Subcutaneous abdominal adipose tissue (tissue), 5 donors: ENCODE measurements at regions not wholly inside any gene's neighbourhood (a gene's known extent, or its start where the extent isn't known, plus 50 kb on each side); places are given as distances from the start of the nearest gene placed in this dataset.

Experiments used
- H3K27ac ChIP-seq: one replicate; pipeline ENCODE4 v1.7.0; 2013; ENCODE audit warnings: low read depth, mild to moderate bottlenecking, inconsistent platforms, low read length, moderate library complexity
- H3K27me3 ChIP-seq, 5 donors: one replicate each; pipeline ENCODE4 v1.7.0; 2013; ENCODE audit warnings: low read length in 5 of 5, inconsistent platforms in 1 of 5; ENCODE audit not compliant: control insufficient read depth in 5 of 5, insufficient read depth in 4 of 5
- H3K36me3 ChIP-seq, 5 donors: one replicate each; pipeline ENCODE4 v1.7.0; 2013; ENCODE audit warnings: low read length in 5 of 5; ENCODE audit not compliant: control insufficient read depth in 5 of 5, insufficient read depth in 5 of 5
- H3K4me1 ChIP-seq, 5 donors: one replicate each; pipeline ENCODE4 v1.7.0; 2013; ENCODE audit warnings: low read length in 5 of 5, mild to moderate bottlenecking in 3 of 5, moderate library complexity in 1 of 5; ENCODE audit not compliant: control insufficient read depth in 5 of 5, insufficient read depth in 5 of 5
- H3K4me3 ChIP-seq, 5 donors: one replicate each; pipeline ENCODE4 v1.7.0; 2013; ENCODE audit warnings: low read length in 5 of 5, low read depth in 1 of 5
- H3K9ac ChIP-seq, 5 donors: one replicate each; pipeline ENCODE4 v1.7.0; 2013; ENCODE audit warnings: low read length in 5 of 5, mild to moderate bottlenecking in 4 of 5, moderate library complexity in 3 of 5
- H3K9me3 ChIP-seq, 5 donors: one replicate each; pipeline ENCODE4 v1.7.0; 2013; ENCODE audit warnings: low read length in 5 of 5; ENCODE audit not compliant: control insufficient read depth in 5 of 5
- donor health status: healthy.
- donor health status: healthy.
- donor health status: healthy.
- donor health status: healthy.
- donor health status: healthy.

DNA sequence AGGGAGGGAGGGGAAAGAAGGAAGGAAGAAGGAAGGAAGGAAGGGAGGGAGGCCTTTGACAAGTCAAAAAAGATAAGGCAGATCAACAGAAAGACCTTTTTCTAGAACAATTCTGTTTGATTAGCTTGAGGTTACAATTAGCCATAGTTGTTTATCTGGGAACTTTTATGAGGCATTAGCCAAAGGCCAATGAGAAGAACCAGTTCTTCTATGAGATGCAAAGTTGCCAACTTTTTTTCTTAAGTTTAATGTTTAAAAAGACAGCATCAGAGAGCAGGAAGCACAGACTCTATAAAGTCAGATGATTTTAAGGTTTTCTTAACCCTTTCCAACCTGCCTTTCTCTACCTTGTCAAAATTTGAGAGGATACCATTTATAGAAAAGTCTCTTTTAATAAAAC is 301.3 kb upstream of the NR2F2 start:
- H3K4me1 ChIP-seq, result no peaks in the 10 kb centered on the region
- H3K36me3 ChIP-seq, result no peaks in the 10 kb centered on the region
- H3K4me3 ChIP-seq, result no peak overlapping the region
- H3K27ac ChIP-seq, result no peak overlapping the region
- H3K9ac ChIP-seq, result no peak overlapping the region
- no peaks in the 10 kb centered on the region for H3K9me3 ChIP-seq
- no peaks in the 10 kb centered on the region for H3K27me3 ChIP-seq

DNA sequence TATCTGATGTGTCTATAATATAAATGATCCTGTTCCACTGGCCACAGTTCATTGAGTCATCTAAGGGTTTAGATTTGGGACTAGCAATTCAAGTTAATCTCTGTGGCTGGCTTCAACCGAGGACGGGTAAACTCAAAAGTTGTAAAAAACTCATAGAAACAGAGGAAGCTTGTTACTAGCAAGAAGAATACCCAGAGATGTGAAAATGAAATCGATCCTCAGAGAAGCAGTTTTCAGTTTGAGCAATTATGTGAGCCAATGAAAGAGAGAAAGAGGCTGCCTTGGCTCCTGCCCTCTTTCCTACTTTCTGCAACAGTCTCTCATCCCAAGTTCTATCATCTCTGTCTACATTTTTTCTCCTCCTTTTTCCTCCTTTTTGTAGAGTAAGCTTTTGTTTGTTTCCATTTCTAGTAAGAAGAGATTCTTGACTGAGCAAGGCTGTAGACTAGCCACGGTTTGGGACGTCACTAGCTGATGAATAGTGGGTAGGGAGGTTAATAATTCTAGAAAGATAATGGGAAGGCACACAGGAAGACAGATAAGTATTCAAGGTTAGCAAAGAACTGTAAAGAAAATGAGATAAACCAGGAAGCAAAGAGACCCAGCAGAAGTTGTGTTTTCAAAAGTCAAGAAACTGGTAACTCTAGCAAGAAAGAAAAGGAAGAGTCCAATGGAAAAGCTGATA is 298.9 kb upstream of the NR2F2 start:
- Histone ChIP-seq H3K4me1 (no peaks in the 10 kb centered on the region), H3K27ac (no peak overlapping the region), H3K27me3 (peaks cover 0 to 1% (median 0%) of the 10 kb centered on the region in 5 donors), H3K9me3 (no peaks in the 10 kb centered on the region), H3K36me3 (no peaks in the 10 kb centered on the region), H3K9ac (no peak overlapping the region), H3K4me3 (no peak overlapping the region)

DNA sequence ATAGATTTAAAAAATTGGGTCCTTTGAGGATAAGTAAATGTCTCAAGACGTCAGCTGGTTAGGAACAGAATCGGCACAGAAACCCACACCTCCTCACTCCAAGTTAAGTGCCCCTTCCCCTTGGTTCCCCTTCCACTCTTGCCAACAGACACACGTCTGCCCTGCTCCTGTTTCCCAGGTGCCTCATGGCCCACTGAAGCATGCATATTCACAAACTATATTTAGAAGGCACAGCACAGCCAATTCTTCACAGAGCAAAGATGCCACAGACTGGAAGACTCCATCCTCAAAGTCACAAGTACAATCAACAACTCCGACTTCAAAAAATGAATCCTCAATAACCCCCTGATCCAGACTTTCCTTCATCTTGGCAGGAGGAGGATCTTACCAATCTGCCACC is 295.4 kb upstream of the NR2F2 start:
- H3K9me3 ChIP-seq, result no peaks in the 10 kb centered on the region
- H3K9ac ChIP-seq, result no peak overlapping the region
- H3K27me3 ChIP-seq, result peaks cover 0 to 4% (median 0%) of the 10 kb centered on the region in 5 donors
- H3K36me3 ChIP-seq, result no peaks in the 10 kb centered on the region
- H3K4me3 ChIP-seq, result no peak overlapping the region
- H3K4me1 ChIP-seq, result no peaks in the 10 kb centered on the region
- no peak overlapping the region for H3K27ac ChIP-seq

DNA sequence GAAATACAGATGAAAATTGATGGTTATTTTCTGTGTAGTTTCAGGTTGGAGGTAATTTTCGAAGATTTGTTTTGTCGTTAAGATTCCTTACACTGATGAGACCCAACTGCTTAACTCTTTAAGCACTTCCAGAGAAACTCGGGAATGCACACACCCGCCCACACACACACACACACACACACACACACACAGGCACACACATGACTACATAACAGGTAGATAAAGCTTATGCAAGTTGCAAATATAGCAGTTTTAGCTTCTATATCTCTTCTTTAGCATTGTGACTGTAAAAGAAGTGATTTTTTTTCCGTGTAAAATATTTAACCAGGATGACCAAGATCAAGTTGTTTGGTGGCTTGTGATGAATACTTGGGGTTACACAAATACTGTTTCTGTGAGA is 294.9 kb upstream of the NR2F2 start:
- Histone ChIP-seq H3K9ac (no peak overlapping the region), H3K9me3 (no peaks in the 10 kb centered on the region), H3K4me3 (no peak overlapping the region), H3K4me1 (no peaks in the 10 kb centered on the region), H3K27me3 (peaks cover 0 to 4% (median 0%) of the 10 kb centered on the region in 5 donors), H3K36me3 (no peaks in the 10 kb centered on the region), H3K27ac (no peak overlapping the region)

DNA sequence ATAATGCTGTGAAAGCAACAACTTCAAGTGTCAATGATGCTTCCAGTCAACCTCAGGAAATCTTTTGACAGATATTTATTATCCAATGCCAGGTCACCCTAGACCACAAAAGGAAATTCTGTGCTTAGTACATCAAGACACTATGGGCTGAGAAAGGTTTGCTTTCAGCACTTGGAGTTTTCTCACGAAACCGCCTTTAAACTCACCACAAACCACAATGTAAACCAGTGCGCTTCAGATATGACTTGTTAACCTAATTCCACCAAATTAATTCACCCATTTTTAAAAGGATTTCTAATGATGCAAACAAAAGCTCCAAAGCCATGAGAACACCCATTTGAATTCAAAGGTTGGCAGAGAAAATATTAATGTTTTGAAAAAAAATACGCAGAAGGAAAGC is 292.9 kb upstream of the NR2F2 start:
- Histone ChIP-seq H3K27ac (no peak overlapping the region), H3K36me3 (no peaks in the 10 kb centered on the region), H3K27me3 (peaks cover 0 to 4% (median 0%) of the 10 kb centered on the region in 5 donors), H3K9me3 (no peaks in the 10 kb centered on the region), H3K9ac (no peak overlapping the region), H3K4me1 (no peaks in the 10 kb centered on the region), H3K4me3 (no peak overlapping the region)

DNA sequence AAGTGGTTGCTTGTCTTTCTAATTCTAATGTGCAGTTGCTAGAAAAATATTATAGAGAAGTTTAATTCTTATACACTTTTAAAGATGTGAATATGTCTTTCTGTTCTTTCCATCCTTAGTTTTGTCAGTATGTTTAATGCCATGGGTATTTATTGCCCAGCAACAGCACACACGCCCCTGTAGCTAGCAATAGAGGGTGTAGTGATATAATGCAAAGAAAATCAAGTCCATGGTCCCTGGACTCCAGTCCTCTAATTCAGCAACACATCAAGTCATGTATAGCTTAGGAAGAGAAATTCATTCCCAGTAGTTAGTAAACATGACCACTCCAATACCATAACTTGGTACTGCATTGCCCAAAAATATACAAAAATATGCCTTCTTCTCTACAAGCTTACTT is 292.4 kb upstream of the NR2F2 start:
- H3K4me1 ChIP-seq, result no peaks in the 10 kb centered on the region
- H3K27me3 ChIP-seq, result peaks cover 0 to 4% (median 0%) of the 10 kb centered on the region in 5 donors
- no peak overlapping the region for H3K4me3 ChIP-seq

DNA sequence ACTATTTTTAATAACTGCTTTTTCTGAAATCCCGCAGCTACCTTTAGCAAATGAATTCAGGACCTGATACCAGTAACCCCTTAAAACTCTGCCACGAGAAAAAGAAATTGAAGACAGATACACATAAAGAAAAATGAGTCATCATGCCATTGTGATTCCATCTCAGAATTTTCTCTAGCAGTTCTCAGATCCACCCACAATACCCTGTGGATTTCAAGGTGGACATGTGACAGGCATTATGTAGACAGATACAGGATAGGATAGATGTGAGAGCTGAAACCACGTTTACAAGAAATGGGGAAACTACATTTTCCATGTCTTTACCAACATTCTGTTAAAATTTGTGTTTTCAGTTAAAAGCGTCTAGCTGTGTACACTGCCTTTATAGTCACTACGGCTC is 291.9 kb upstream of the NR2F2 start:
- H3K4me3 ChIP-seq, result no peak overlapping the region
- H3K27me3 ChIP-seq, result peaks cover 0 to 4% (median 0%) of the 10 kb centered on the region in 5 donors
- H3K9me3 ChIP-seq, result peaks cover 0 to under 1% (median 0%) of the 10 kb centered on the region in 5 donors
- no peak overlapping the region for H3K9ac ChIP-seq
- no peak overlapping the region for H3K27ac ChIP-seq
- H3K36me3 ChIP-seq, result no peaks in the 10 kb centered on the region
- H3K4me1 ChIP-seq, result no peaks in the 10 kb centered on the region

More for the DNA sequence above, 292.4 kb upstream of the NR2F2 start:
- Histone ChIP-seq H3K9ac (no peak overlapping the region), H3K27ac (no peak overlapping the region), H3K9me3 (no peaks in the 10 kb centered on the region), H3K36me3 (no peaks in the 10 kb centered on the region)

DNA sequence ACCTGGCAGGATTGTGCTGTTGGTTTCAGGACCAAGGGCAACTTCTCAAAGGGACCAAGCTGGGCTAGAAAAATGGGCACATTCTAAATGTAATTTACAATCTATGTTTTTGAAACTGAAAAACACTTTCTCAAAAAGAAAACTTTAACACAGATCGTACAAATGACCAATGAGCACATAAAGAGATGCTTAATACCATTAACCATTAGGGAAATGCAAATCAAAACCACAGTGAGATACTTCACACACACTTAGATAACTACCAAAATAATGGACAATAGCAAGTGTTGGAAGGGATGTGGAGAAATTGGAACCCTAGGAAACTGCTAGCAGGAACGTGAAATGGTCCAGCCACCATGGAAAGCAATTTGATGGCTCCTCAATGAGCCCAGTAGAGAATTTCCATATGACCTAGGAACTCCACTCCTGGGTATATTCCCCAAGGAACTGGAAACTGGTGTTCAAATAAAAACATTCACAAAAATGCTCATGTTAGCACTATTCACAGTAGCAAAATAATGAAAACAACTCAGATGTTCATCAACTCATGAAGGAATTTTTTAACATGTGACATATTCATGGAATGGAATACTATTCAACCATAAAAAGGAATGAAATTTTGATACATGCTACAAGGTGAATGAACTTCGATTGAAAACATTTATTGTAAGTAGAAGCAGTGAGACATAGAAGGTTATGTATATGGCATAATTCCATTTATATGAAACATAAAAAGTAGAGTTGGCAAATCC is 288.3 kb upstream of the NR2F2 start:
- no peak overlapping the region for H3K9ac ChIP-seq
- peaks cover 0 to 2% (median 0%) of the 10 kb centered on the region in 5 donors for H3K9me3 ChIP-seq

DNA sequence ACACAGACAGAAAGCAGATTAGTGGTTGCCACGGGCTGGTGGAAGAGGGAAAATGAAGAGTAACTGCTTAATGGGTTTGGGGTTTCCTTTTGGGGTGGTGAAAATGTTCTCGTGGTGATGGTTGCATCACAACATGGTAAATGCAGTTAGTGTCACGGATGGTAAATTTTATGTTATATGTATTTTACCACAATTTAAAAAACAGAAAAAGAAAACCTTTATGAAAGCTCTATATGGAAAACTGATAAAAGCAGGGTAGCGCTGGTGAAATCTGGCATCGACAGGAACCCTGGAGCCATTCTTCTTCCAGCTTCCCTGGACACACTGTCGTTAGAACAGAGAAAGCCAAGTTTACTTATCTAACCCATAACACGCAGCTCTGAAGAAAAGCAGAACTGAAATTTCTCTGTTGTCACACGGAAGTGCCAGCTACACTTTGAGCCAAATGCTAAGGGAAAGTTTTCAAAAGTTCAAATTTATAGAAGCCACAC is 287.7 kb upstream of the NR2F2 start:
- H3K9me3 ChIP-seq, result peaks cover 0 to 2% (median 0%) of the 10 kb centered on the region in 5 donors
- H3K27me3 ChIP-seq, result peaks cover 0 to 3% (median 0%) of the 10 kb centered on the region in 5 donors

More for the DNA sequence above, 288.3 kb upstream of the NR2F2 start:
- Histone ChIP-seq H3K27ac (no peak overlapping the region), H3K4me3 (no peak overlapping the region), H3K36me3 (no peaks in the 10 kb centered on the region), H3K27me3 (peaks cover 0 to 3% (median 0%) of the 10 kb centered on the region in 5 donors), H3K4me1 (peaks cover 0 to 3% (median under 1%) of the 10 kb centered on the region in 5 donors)

DNA sequence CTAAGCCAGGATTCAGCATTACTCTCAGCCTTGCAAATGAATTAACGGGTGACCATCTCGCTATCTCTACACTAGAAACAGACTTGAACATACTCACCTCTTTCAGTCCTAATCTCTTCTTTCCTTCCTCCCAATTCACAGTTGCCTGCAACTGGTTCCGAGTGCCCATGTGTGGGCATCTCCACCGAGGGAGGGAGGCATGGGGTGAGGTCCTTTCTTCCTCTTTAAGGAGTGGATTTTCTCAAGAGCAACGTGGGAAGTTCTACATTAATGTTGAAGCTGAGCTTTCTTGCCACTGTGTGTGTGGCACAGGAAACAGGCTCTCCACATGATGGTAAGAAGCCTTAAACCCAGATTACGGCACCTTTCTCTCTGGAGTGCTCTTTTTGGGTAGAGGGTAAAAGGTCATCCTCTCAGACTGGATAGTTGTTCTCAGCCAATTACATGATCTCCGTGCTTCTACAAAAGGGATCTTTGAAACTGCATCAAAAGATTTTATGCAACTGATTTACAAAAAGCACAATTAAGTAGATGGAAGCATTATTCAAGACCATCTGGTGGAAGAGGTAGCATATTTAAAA is 286.8 kb upstream of the NR2F2 start:
- Histone ChIP-seq H3K9ac (no peak overlapping the region), H3K27ac (no peak overlapping the region), H3K36me3 (no peaks in the 10 kb centered on the region), H3K27me3 (peaks cover 0 to 3% (median 0%) of the 10 kb centered on the region in 5 donors), H3K4me1 (peaks cover 5 to 13% (median 7%) of the 10 kb centered on the region in 5 donors), H3K9me3 (peaks cover 0 to 2% (median 0%) of the 10 kb centered on the region in 5 donors), H3K4me3 (no peak overlapping the region)

More for the DNA sequence above, 287.7 kb upstream of the NR2F2 start:
- no peaks in the 10 kb centered on the region for H3K36me3 ChIP-seq
- H3K4me1 ChIP-seq, result peaks cover 5 to 10% (median 6%) of the 10 kb centered on the region in 5 donors
- no peak overlapping the region for H3K4me3 ChIP-seq
- no peak overlapping the region for H3K9ac ChIP-seq
- H3K27ac ChIP-seq, result no peak overlapping the region
